Thyroid gland (tissue), 4 donors: ENCODE measurements at regions not wholly inside any gene's neighbourhood (a gene's known extent, or its start where the extent isn't known, plus 50 kb on each side); places are given as distances from the start of the nearest gene placed in this dataset.

Source experiments
- CTCF ChIP-seq, 6 experiments: fragments of 200-600 bp in 3 of 6; fragments of 450-650 bp in 3 of 6; sonication (generic) in 3 of 6; IDR thresholded peaks; one replicate each; pipeline ENCODE4 v1.5.1; 2016 to 2019; ENCODE audit warnings: antibody characterized with exemption in 6 of 6, mild to moderate bottlenecking in 2 of 6, inconsistent platforms in 1 of 6, moderate library complexity in 1 of 6
- POLR2A ChIP-seq, 2 donors: fragments of 450-650 bp; IDR thresholded peaks; one replicate each; pipeline ENCODE4 v1.6.1; 2017; ENCODE audit warnings: antibody characterized with exemption in 2 of 2, mild to moderate bottlenecking in 2 of 2, moderate library complexity in 1 of 2

GRCh38 chr12:124191024-124191359 is 103.9 kb upstream of the RFLNA start:
- TF ChIP-seq POLR2A (IDR thresholded peaks at IDR 0.05) (no peak), CTCF (IDR thresholded peaks at IDR 0.05) (no peak)
